Dendritic cell treated with granulocyte-macrophage colony-stimulating factor and Interleukin-4, amounts not matched to agents 40 ng/mL and 50 ng/mL, for 4 days (primary cell): ENCODE measurements at regions not wholly inside any gene's neighbourhood (a gene's known extent, or its start where the extent isn't known, plus 50 kb on each side); places are given as distances from the start of the nearest gene placed in this dataset.

Source experiments
- H3K27ac Mint-ChIP-seq: one replicate; pipeline ENCODE4 v1.8.0; 2022; ENCODE audit warnings: mild to moderate bottlenecking, mixed read lengths
- H3K27me3 Mint-ChIP-seq: one replicate; pipeline ENCODE4 v1.8.0; 2022; ENCODE audit warnings: mild to moderate bottlenecking, mixed read lengths
- H3K36me3 Mint-ChIP-seq: one replicate; pipeline ENCODE4 v1.8.0; 2022; ENCODE audit warnings: low read depth, mixed read lengths
- H3K4me1 Mint-ChIP-seq: one replicate; pipeline ENCODE4 v1.8.0; 2022; ENCODE audit warnings: low read depth, mixed read lengths
- H3K4me3 Mint-ChIP-seq: one replicate; pipeline ENCODE4 v1.8.0; 2022; ENCODE audit warnings: mild to moderate bottlenecking, moderate library complexity, mixed read lengths
- H3K9me3 Mint-ChIP-seq: one replicate; pipeline ENCODE4 v1.8.0; 2022; ENCODE audit warnings: mixed read lengths
- intact Hi-C: fragments of 100-400 bp; cut with micrococcal nuclease; formaldehyde crosslinking; loops from one replicate; pipeline ENCODE4 v1.15.0; 2022

GRCh38 chr2:15076668-15077067 is 444.2 kb downstream of the LRATD1 start:
- Mint-ChIP-seq H3K4me3 (no peak overlapping the region), H3K36me3 (no peaks in the 10 kb centered on the region), H3K27ac (no peak overlapping the region), H3K27me3 (no peaks in the 10 kb centered on the region), H3K4me1 (no peaks in the 10 kb centered on the region), H3K9me3 (peaks cover 8% of the 10 kb centered on the region)
- intact Hi-C loops = no loop called here

GRCh38 chr2:15081356-15081755 is 448.8 kb downstream of the LRATD1 start:
- H3K4me1 Mint-ChIP-seq = no peaks in the 10 kb centered on the region
- H3K4me3 Mint-ChIP-seq = no peak overlapping the region
- no peaks in the 10 kb centered on the region for H3K27me3 Mint-ChIP-seq
- no peaks in the 10 kb centered on the region for H3K36me3 Mint-ChIP-seq
- intact Hi-C loops = no loop called here
- H3K27ac Mint-ChIP-seq = no peak overlapping the region
- H3K9me3 Mint-ChIP-seq = peaks cover 8% of the 10 kb centered on the region

- no peak overlapping the region for H3K27ac Mint-ChIP-seq
- no peaks in the 10 kb centered on the region for H3K27me3 Mint-ChIP-seq
- no peaks in the 10 kb centered on the region for H3K4me1 Mint-ChIP-seq
- no peaks in the 10 kb centered on the region for H3K36me3 Mint-ChIP-seq
- H3K4me3 Mint-ChIP-seq = no peak overlapping the region
- intact Hi-C loops = no loop called here
- H3K9me3 Mint-ChIP-seq = peaks cover 3% of the 10 kb centered on the region
These were observed 449.9 kb downstream of the LRATD1 start for GRCh38 chr2:15082105-15083058.

GRCh38 chr2:15084826-15085489 is 452.4 kb downstream of the LRATD1 start:
- H3K4me1 Mint-ChIP-seq = no peaks in the 10 kb centered on the region
- intact Hi-C loops = no loop called here
- no peaks in the 10 kb centered on the region for H3K27me3 Mint-ChIP-seq
- no peak overlapping the region for H3K27ac Mint-ChIP-seq
- H3K36me3 Mint-ChIP-seq = no peaks in the 10 kb centered on the region
- no peak overlapping the region for H3K4me3 Mint-ChIP-seq
- H3K9me3 Mint-ChIP-seq = no peaks in the 10 kb centered on the region

- H3K4me1 Mint-ChIP-seq = no peaks in the 10 kb centered on the region
- peaks cover 7% of the 10 kb centered on the region for H3K9me3 Mint-ChIP-seq
- intact Hi-C loops = no loop called here
- H3K27ac Mint-ChIP-seq = no peak overlapping the region
- H3K4me3 Mint-ChIP-seq = no peak overlapping the region
- no peaks in the 10 kb centered on the region for H3K27me3 Mint-ChIP-seq
- H3K36me3 Mint-ChIP-seq = no peaks in the 10 kb centered on the region
These were observed 459.7 kb downstream of the LRATD1 start for GRCh38 chr2:15092181-15092580.

- H3K4me1 Mint-ChIP-seq = no peaks in the 10 kb centered on the region
- intact Hi-C loops = no loop called here
- no peak overlapping the region for H3K27ac Mint-ChIP-seq
- H3K4me3 Mint-ChIP-seq = no peak overlapping the region
- H3K36me3 Mint-ChIP-seq = no peaks in the 10 kb centered on the region
- no peaks in the 10 kb centered on the region for H3K27me3 Mint-ChIP-seq
- H3K9me3 Mint-ChIP-seq = peaks cover 7% of the 10 kb centered on the region
These were observed 460.2 kb downstream of the LRATD1 start for GRCh38 chr2:15092691-15093090.

GRCh38 chr2:15094161-15094560 is 461.6 kb downstream of the LRATD1 start:
- no peak overlapping the region for H3K27ac Mint-ChIP-seq
- H3K36me3 Mint-ChIP-seq = no peaks in the 10 kb centered on the region
- no peaks in the 10 kb centered on the region for H3K4me1 Mint-ChIP-seq
- no peak overlapping the region for H3K4me3 Mint-ChIP-seq
- H3K9me3 Mint-ChIP-seq = peaks cover 7% of the 10 kb centered on the region
- no peaks in the 10 kb centered on the region for H3K27me3 Mint-ChIP-seq
- intact Hi-C loops = no loop called here

- Mint-ChIP-seq H3K27me3 (no peaks in the 10 kb centered on the region), H3K4me1 (no peaks in the 10 kb centered on the region), H3K9me3 (peaks cover 3% of the 10 kb centered on the region), H3K4me3 (no peak overlapping the region), H3K27ac (no peak overlapping the region), H3K36me3 (no peaks in the 10 kb centered on the region)
- intact Hi-C loops = no loop called here
These were observed 464.3 kb downstream of the NBAS start for GRCh38 chr2:15096873-15097272.

GRCh38 chr2:15107137-15107536 is 454.0 kb downstream of the NBAS start:
- Mint-ChIP-seq H3K36me3 (no peaks in the 10 kb centered on the region), H3K27me3 (no peaks in the 10 kb centered on the region), H3K4me1 (no peaks in the 10 kb centered on the region), H3K27ac (no peak overlapping the region), H3K4me3 (no peak overlapping the region), H3K9me3 (peaks cover 26% of the 10 kb centered on the region)
- intact Hi-C loops = no loop called here

GRCh38 chr2:15111718-15112117 is 449.4 kb downstream of the NBAS start:
- H3K27ac Mint-ChIP-seq = no peak overlapping the region
- no peaks in the 10 kb centered on the region for H3K27me3 Mint-ChIP-seq
- intact Hi-C loops = no loop called here
- H3K4me3 Mint-ChIP-seq = no peak overlapping the region
- no peaks in the 10 kb centered on the region for H3K36me3 Mint-ChIP-seq
- H3K9me3 Mint-ChIP-seq = peaks cover 37% of the 10 kb centered on the region
- H3K4me1 Mint-ChIP-seq = peaks cover 13% of the 10 kb centered on the region

- Mint-ChIP-seq H3K27ac (no peak overlapping the region), H3K27me3 (no peaks in the 10 kb centered on the region), H3K4me3 (no peak overlapping the region), H3K9me3 (peaks cover 37% of the 10 kb centered on the region), H3K36me3 (no peaks in the 10 kb centered on the region), H3K4me1 (peaks cover 18% of the 10 kb centered on the region)
- intact Hi-C loops = no loop called here
These were observed 448.9 kb downstream of the NBAS start for GRCh38 chr2:15112216-15112615.

GRCh38 chr2:15115776-15116175 is 445.4 kb downstream of the NBAS start:
- no peaks in the 10 kb centered on the region for H3K36me3 Mint-ChIP-seq
- intact Hi-C loops = no loop called here
- no peak overlapping the region for H3K27ac Mint-ChIP-seq
- no peak overlapping the region for H3K4me3 Mint-ChIP-seq
- H3K4me1 Mint-ChIP-seq = peaks cover 20% of the 10 kb centered on the region
- peaks cover 28% of the 10 kb centered on the region for H3K9me3 Mint-ChIP-seq
- H3K27me3 Mint-ChIP-seq = no peaks in the 10 kb centered on the region

GRCh38 chr2:15116830-15117229 is 444.3 kb downstream of the NBAS start:
- no peak overlapping the region for H3K4me3 Mint-ChIP-seq
- peaks cover 20% of the 10 kb centered on the region for H3K4me1 Mint-ChIP-seq
- intact Hi-C loops = no loop called here
- no peaks in the 10 kb centered on the region for H3K36me3 Mint-ChIP-seq
- peaks cover 18% of the 10 kb centered on the region for H3K9me3 Mint-ChIP-seq
- no peaks in the 10 kb centered on the region for H3K27me3 Mint-ChIP-seq
- H3K27ac Mint-ChIP-seq = no peak overlapping the region
